ENCODE measurements at regions not wholly inside any gene's neighbourhood (a gene's known extent, or its start where the extent isn't known, plus 50 kb on each side); places are given as distances from the start of the nearest gene placed in this dataset.
A peak's percentile ranks its signal among the peaks of the same experiment; 100 is the strongest.

DNA sequence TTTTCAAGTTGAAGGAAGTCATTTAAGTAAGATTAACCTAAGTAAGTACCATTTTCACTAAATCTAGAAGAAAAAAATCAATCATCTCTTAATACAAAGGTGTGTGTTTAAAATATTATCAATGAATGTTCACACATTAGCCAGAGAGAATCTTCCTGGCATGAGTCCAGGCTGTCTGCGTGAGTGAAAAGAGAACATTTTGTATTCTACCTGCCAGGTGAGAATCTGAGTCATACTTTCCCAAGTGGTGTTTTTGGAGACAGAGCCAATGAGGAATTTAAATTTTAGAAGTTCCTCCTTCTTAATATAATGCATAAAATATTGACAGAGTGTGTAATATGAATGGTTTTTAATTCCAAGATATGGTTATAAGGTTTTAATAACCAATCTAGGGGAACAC, 371.8 kb upstream of the NR3C2 start:
- Histone ChIP-seq H3K9ac (ENCODE audit: insufficient read depth, low read length) (no peak overlapping the region), H3K27me3 (ENCODE audit: control insufficient read depth, insufficient read depth, low read length) (no peaks in the 10 kb centered on the region), H3K4me1 (ENCODE audit: control insufficient read depth, extremely low read depth, insufficient read depth, low read length) (no peaks in the 10 kb centered on the region)

DNA sequence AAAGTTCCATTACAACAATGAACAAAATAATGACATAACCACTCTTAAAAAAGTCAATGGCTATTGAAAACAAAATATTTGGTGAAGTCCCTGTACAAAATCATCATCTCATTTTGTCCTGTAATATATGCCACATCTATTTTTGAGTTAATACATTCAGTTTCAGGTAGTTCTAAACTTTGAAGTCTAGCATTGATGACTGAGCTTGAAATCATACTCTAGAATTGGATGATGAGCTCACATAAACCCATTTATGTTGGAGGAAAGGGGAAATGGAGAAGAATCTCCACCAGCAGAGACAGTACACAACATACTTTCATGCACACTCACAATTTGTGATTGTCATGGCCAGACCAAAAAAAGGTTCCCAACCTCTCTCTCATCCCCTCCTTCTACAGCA, 371.1 kb upstream of the NR3C2 start:
- Histone ChIP-seq H3K27me3 (ENCODE audit: control insufficient read depth, insufficient read depth, low read length) (no peaks in the 10 kb centered on the region), H3K9ac (ENCODE audit: insufficient read depth, low read length) (no peak overlapping the region), H3K9me3 (ENCODE audit: control insufficient read depth, insufficient read depth, low read depth, low read length) (no peaks in the 10 kb centered on the region), H3K4me1 (ENCODE audit: control insufficient read depth, extremely low read depth, insufficient read depth, low read length) (no peaks in the 10 kb centered on the region), H3K4me3 (replicated peaks in 1 of 4; ENCODE audit: control extremely low read depth in 1 of 4, insufficient read depth in 1 of 4, low read depth in 3 of 4, low read length in 4 of 4) (no peak overlapping the region), H3K27ac (ENCODE audit: insufficient read depth, low read length) (no peak overlapping the region), H4K20me1 (ENCODE audit: control insufficient read depth, extremely low read depth, insufficient read depth, low read length) (no peaks in the 10 kb centered on the region), H3K79me2 (ENCODE audit: control insufficient read depth, insufficient read depth, low read length) (no peaks in the 10 kb centered on the region), H2AFZ (ENCODE audit: low read length) (no peak overlapping the region), H3K36me3 (ENCODE audit: control insufficient read depth, insufficient read depth, low read length) (no peaks in the 10 kb centered on the region), H3K4me2 (ENCODE audit: extremely low read depth, insufficient read depth, low read length) (no peak overlapping the region)
- no peak for DNase-seq (ENCODE audit: low read depth in 2 of 2)
- TF ChIP-seq EZH2 (IDR thresholded peaks at IDR 0.05; ENCODE audit: low read length, missing control alignments), result no peak
- TF ChIP-seq, protein P1, sequence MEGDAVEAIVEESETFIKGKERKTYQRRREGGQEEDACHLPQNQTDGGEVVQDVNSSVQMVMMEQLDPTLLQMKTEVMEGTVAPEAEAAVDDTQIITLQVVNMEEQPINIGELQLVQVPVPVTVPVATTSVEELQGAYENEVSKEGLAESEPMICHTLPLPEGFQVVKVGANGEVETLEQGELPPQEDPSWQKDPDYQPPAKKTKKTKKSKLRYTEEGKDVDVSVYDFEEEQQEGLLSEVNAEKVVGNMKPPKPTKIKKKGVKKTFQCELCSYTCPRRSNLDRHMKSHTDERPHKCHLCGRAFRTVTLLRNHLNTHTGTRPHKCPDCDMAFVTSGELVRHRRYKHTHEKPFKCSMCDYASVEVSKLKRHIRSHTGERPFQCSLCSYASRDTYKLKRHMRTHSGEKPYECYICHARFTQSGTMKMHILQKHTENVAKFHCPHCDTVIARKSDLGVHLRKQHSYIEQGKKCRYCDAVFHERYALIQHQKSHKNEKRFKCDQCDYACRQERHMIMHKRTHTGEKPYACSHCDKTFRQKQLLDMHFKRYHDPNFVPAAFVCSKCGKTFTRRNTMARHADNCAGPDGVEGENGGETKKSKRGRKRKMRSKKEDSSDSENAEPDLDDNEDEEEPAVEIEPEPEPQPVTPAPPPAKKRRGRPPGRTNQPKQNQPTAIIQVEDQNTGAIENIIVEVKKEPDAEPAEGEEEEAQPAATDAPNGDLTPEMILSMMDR (conservative IDR thresholded peaks at IDR 0.05 in 1 of 2, IDR thresholded peaks at IDR 0.05 in 1 of 2; ENCODE audit: low read depth in 1 of 2, low read length in 2 of 2), result no peak

More for the DNA sequence above, 371.8 kb upstream of the NR3C2 start:
- no peak overlapping the region for H2AFZ ChIP-seq (ENCODE audit: low read length)
- no peaks in the 10 kb centered on the region for H4K20me1 ChIP-seq (ENCODE audit: control insufficient read depth, extremely low read depth, insufficient read depth, low read length)
- no peak overlapping the region for H3K27ac ChIP-seq (ENCODE audit: insufficient read depth, low read length)
- TF ChIP-seq, protein P1 (conservative IDR thresholded peaks at IDR 0.05 in 1 of 2, IDR thresholded peaks at IDR 0.05 in 1 of 2; ENCODE audit: low read depth in 1 of 2, low read length in 2 of 2), result no peak
- TF ChIP-seq EZH2 (IDR thresholded peaks at IDR 0.05; ENCODE audit: low read length, missing control alignments), result no peak
- H3K9me3 ChIP-seq (ENCODE audit: control insufficient read depth, insufficient read depth, low read depth, low read length), result no peaks in the 10 kb centered on the region
- DNase-seq (ENCODE audit: low read depth in 2 of 2), result no peak
- no peak overlapping the region for H3K4me3 ChIP-seq (replicated peaks in 1 of 4; ENCODE audit: control extremely low read depth in 1 of 4, insufficient read depth in 1 of 4, low read depth in 3 of 4, low read length in 4 of 4)
- H3K36me3 ChIP-seq (ENCODE audit: control insufficient read depth, insufficient read depth, low read length), result no peaks in the 10 kb centered on the region
- H3K79me2 ChIP-seq (ENCODE audit: control insufficient read depth, insufficient read depth, low read length), result no peaks in the 10 kb centered on the region
- no peak overlapping the region for H3K4me2 ChIP-seq (ENCODE audit: extremely low read depth, insufficient read depth, low read length)

GRCh38 chr4:148812101-148812500, 369.9 kb upstream of the NR3C2 start:
- no peaks in the 10 kb centered on the region for H3K36me3 ChIP-seq (ENCODE audit: control insufficient read depth, insufficient read depth, low read length)
- H3K4me3 ChIP-seq (replicated peaks in 1 of 4; ENCODE audit: control extremely low read depth in 1 of 4, insufficient read depth in 1 of 4, low read depth in 3 of 4, low read length in 4 of 4), result no peak overlapping the region
- DNase-seq (ENCODE audit: low read depth in 2 of 2), result peak; percentile 10 to 18
- no peaks in the 10 kb centered on the region for H3K79me2 ChIP-seq (ENCODE audit: control insufficient read depth, insufficient read depth, low read length)
- H3K9ac ChIP-seq (ENCODE audit: insufficient read depth, low read length), result no peak overlapping the region
- no peaks in the 10 kb centered on the region for H3K27me3 ChIP-seq (ENCODE audit: control insufficient read depth, insufficient read depth, low read length)
- no peak overlapping the region for H3K27ac ChIP-seq (ENCODE audit: insufficient read depth, low read length)
- H2AFZ ChIP-seq (ENCODE audit: low read length), result no peak overlapping the region
- TF ChIP-seq, protein P1 (conservative IDR thresholded peaks at IDR 0.05 in 1 of 2, IDR thresholded peaks at IDR 0.05 in 1 of 2; ENCODE audit: low read depth in 1 of 2, low read length in 2 of 2), result no peak
- no peak for TF ChIP-seq EZH2 (IDR thresholded peaks at IDR 0.05; ENCODE audit: low read length, missing control alignments)
- H3K4me2 ChIP-seq (ENCODE audit: extremely low read depth, insufficient read depth, low read length), result no peak overlapping the region
- no peaks in the 10 kb centered on the region for H3K4me1 ChIP-seq (ENCODE audit: control insufficient read depth, extremely low read depth, insufficient read depth, low read length)
- no peaks in the 10 kb centered on the region for H3K9me3 ChIP-seq (ENCODE audit: control insufficient read depth, insufficient read depth, low read depth, low read length)
- no peaks in the 10 kb centered on the region for H4K20me1 ChIP-seq (ENCODE audit: control insufficient read depth, extremely low read depth, insufficient read depth, low read length)
